CD14-positive monocyte (primary cell): ENCODE measurements at regions not wholly inside any gene's neighbourhood (a gene's known extent, or its start where the extent isn't known, plus 50 kb on each side); places are given as distances from the start of the nearest gene placed in this dataset.

ENCODE experiments used
- DNase-seq, 3 donors: peaks; one replicate each; pipeline ENCODE4 v3.0.0-alpha.2; 2011 to 2022
- H2AFZ ChIP-seq: 2 replicates; pipeline ENCODE4 v1.6.0; 2012; ENCODE audit warnings: mild to moderate bottlenecking, low read depth, low read length, inconsistent platforms; ENCODE audit not compliant: insufficient read depth, poor library complexity, severe bottlenecking
- H3K27ac ChIP-seq, 2 donors: 1 replicate in 1 of 2; 2 replicates in 1 of 2; pipeline ENCODE4 v1.5.1; 2012 to 2013; ENCODE audit warnings: low read length in 2 of 2, control low read depth in 1 of 2, inconsistent platforms in 1 of 2, low read depth in 1 of 2, mild to moderate bottlenecking in 1 of 2
- H3K27me3 ChIP-seq, 2 donors: one replicate each; pipeline versions ENCODE4 v1.6.0 to v1.6.1; 2011 to 2013; ENCODE audit warnings: low read length in 2 of 2; ENCODE audit not compliant: control insufficient read depth in 2 of 2, insufficient read depth in 2 of 2
- H3K36me3 ChIP-seq, 2 donors: replicated peaks in 1 of 2; 1 replicate in 1 of 2; 2 replicates in 1 of 2; pipeline versions ENCODE4 v1.5.1 to v1.6.1; 2012 to 2013; ENCODE audit warnings: low read length in 2 of 2, control low read depth in 1 of 2, inconsistent platforms in 1 of 2, mild to moderate bottlenecking in 1 of 2; ENCODE audit not compliant: insufficient read depth in 2 of 2, control insufficient read depth in 1 of 2
- H3K4me1 ChIP-seq, 2 donors: 1 replicate in 1 of 2; 2 replicates in 1 of 2; pipeline versions ENCODE4 v1.5.1 to v1.6.1; 2012 to 2013; ENCODE audit warnings: low read length in 2 of 2, control low read depth in 1 of 2, inconsistent platforms in 1 of 2, mild to moderate bottlenecking in 1 of 2, moderate library complexity in 1 of 2; ENCODE audit not compliant: insufficient read depth in 2 of 2, control insufficient read depth in 1 of 2
- H3K4me2 ChIP-seq: replicated peaks from 2 replicates; pipeline ENCODE3; 2012; ENCODE audit warnings: low read length, moderate library complexity, mild to moderate bottlenecking; ENCODE audit not compliant: poor library complexity, severe bottlenecking; ENCODE audit errors: extremely low read depth
- H3K4me3 ChIP-seq, 3 experiments: fragments of 200-600 bp in 1 of 3; sonication (generic) in 1 of 3; replicated peaks in 1 of 3; 1 replicate in 2 of 3; 2 replicates in 1 of 3; pipeline ENCODE4 v1.5.1; 2011 to 2013; ENCODE audit warnings: low read length in 3 of 3, mild to moderate bottlenecking in 3 of 3, control low read depth in 2 of 3, low read depth in 2 of 3, inconsistent platforms in 1 of 3, moderate library complexity in 1 of 3
- H3K79me2 ChIP-seq: 2 replicates; pipeline ENCODE4 v1.6.0; 2012; ENCODE audit warnings: mild to moderate bottlenecking, control low read depth, inconsistent platforms, low read length, moderate library complexity; ENCODE audit not compliant: insufficient read depth
- H3K9ac ChIP-seq: 2 replicates; pipeline ENCODE4 v1.6.0; 2017; ENCODE audit warnings: low read length, mild to moderate bottlenecking; ENCODE audit not compliant: insufficient read depth, poor library complexity, severe bottlenecking
- H3K9me3 ChIP-seq, 2 donors: replicated peaks in 1 of 2; 1 replicate in 1 of 2; 2 replicates in 1 of 2; pipeline versions ENCODE4 v1.5.1 to v1.6.1; 2012 to 2013; ENCODE audit warnings: low read length in 2 of 2, control low read depth in 1 of 2; ENCODE audit not compliant: control insufficient read depth in 1 of 2, insufficient read depth in 1 of 2
- H4K20me1 ChIP-seq: 2 replicates; pipeline ENCODE4 v1.6.0; 2012; ENCODE audit warnings: mild to moderate bottlenecking, low read length, control low read depth, moderate library complexity; ENCODE audit not compliant: insufficient read depth
- H3K27ac Mint-ChIP-seq, 7 donors: one replicate each; pipeline ENCODE4 v1.8.0; 2020; ENCODE audit warnings: mild to moderate bottlenecking in 7 of 7, mixed read lengths in 7 of 7, moderate library complexity in 6 of 7, inconsistent platforms in 2 of 7
- H3K27me3 Mint-ChIP-seq, 3 donors: one replicate each; pipeline ENCODE4 v1.8.0; 2021 to 2022; ENCODE audit warnings: low read depth in 3 of 3, mild to moderate bottlenecking in 3 of 3, mixed read lengths in 3 of 3, moderate library complexity in 3 of 3, inconsistent platforms in 1 of 3
- H3K36me3 Mint-ChIP-seq, 2 donors: one replicate each; pipeline ENCODE4 v1.8.0; 2020; ENCODE audit warnings: mixed read lengths in 2 of 2, inconsistent platforms in 1 of 2, mild to moderate bottlenecking in 1 of 2
- H3K4me1 Mint-ChIP-seq: one replicate; pipeline ENCODE4 v1.8.0; 2020; ENCODE audit warnings: mild to moderate bottlenecking, mixed read lengths
- H3K4me3 Mint-ChIP-seq, 2 donors: one replicate each; pipeline ENCODE4 v1.8.0; 2020; ENCODE audit warnings: mild to moderate bottlenecking in 2 of 2, mixed read lengths in 2 of 2, moderate library complexity in 1 of 2
- H3K9me3 Mint-ChIP-seq, 7 donors: one replicate each; pipeline ENCODE4 v1.8.0; 2020 to 2022; ENCODE audit warnings: mixed read lengths in 7 of 7, mild to moderate bottlenecking in 6 of 7, moderate library complexity in 6 of 7, inconsistent platforms in 2 of 7
- intact Hi-C, 2 donors: fragments of 100-400 bp; cut with micrococcal nuclease; formaldehyde crosslinking; loops; one replicate each; pipeline versions ENCODE4 v1.15.0 to v1.15.1; 2023
- TF ChIP-seq, protein P1 (sequence below): fragments of 200-600 bp; IDR thresholded peaks from one replicate; pipeline ENCODE4 v1.8.0; 2022; ENCODE audit warnings: antibody characterized with exemption, mild to moderate bottlenecking

DNA sequence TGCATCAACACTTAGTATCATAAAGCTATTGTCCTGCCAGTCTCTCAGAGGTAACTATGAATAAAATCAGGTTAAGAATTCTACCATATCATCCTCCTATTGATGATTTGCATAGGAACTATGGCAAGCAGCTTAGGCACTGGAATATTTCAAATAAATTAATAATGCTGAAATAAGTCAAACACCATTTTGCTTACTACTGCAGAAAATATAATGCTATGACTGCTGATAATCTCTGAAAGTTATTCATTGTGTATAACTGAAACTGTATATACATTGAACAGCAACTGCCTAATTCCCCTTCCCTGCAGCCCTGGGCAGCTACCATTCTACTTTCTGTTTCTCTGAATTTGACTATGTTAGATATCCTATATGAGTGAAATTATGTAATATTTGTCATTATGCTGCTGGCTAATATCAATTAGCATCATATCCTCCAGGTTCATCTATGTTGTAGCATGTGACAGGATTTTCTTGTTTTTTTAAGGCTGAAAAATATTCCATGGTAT is 318.8 kb upstream of the SGCG start:
- no peaks in the 10 kb centered on the region for H3K36me3 ChIP-seq
- no peak overlapping the region for H3K4me3 ChIP-seq
- Mint-ChIP-seq H3K27me3 (peaks cover 0 to 2% (median 0%) of the 10 kb centered on the region in 3 donors), H3K9me3 (peaks cover 2 to 26% (median 13%) of the 10 kb centered on the region in 7 donors), H3K36me3 (no peaks in the 10 kb centered on the region), H3K27ac (no peak overlapping the region), H3K4me1 (no peaks in the 10 kb centered on the region), H3K4me3 (no peak overlapping the region)
- peaks cover 0 to 9% of the 10 kb centered on the region in 2 donors for H3K9me3 ChIP-seq
- H3K4me1 ChIP-seq = no peaks in the 10 kb centered on the region
- H4K20me1 ChIP-seq = no peaks in the 10 kb centered on the region
- no peaks in the 10 kb centered on the region for H3K79me2 ChIP-seq
- H3K4me2 ChIP-seq = no peak overlapping the region
- intact Hi-C loops = no loop called here
- no peak for DNase-seq
- H3K9ac ChIP-seq = no peak overlapping the region
- TF ChIP-seq, protein P1, sequence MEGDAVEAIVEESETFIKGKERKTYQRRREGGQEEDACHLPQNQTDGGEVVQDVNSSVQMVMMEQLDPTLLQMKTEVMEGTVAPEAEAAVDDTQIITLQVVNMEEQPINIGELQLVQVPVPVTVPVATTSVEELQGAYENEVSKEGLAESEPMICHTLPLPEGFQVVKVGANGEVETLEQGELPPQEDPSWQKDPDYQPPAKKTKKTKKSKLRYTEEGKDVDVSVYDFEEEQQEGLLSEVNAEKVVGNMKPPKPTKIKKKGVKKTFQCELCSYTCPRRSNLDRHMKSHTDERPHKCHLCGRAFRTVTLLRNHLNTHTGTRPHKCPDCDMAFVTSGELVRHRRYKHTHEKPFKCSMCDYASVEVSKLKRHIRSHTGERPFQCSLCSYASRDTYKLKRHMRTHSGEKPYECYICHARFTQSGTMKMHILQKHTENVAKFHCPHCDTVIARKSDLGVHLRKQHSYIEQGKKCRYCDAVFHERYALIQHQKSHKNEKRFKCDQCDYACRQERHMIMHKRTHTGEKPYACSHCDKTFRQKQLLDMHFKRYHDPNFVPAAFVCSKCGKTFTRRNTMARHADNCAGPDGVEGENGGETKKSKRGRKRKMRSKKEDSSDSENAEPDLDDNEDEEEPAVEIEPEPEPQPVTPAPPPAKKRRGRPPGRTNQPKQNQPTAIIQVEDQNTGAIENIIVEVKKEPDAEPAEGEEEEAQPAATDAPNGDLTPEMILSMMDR = no peak
- no peaks in the 10 kb centered on the region for H3K27me3 ChIP-seq
- no peak overlapping the region for H3K27ac ChIP-seq
- no peak overlapping the region for H2AFZ ChIP-seq

DNA sequence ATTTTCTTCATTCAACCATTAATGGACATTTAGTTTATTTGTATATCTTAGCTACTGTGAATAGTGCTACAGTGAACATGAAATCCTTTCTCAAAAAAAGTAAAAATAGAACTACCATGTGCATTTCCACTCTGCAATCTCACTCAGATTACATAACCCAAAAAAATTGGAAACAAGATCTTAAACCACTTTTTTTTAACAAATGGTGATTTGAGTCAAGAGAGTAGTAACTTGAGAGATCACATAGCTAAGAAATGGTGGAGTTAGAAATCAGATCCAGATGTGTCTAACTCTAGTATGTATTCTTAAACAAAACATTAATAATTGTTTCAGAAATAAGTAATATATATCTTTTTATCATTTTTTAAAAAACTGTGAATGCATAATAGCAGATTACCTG is 318.3 kb upstream of the SGCG start:
- Histone ChIP-seq H4K20me1 (no peaks in the 10 kb centered on the region), H3K36me3 (no peaks in the 10 kb centered on the region), H3K9ac (no peak overlapping the region), H3K79me2 (no peaks in the 10 kb centered on the region), H3K9me3 (peaks cover 0 to 8% of the 10 kb centered on the region in 2 donors), H3K27ac (no peak overlapping the region), H3K27me3 (no peaks in the 10 kb centered on the region), H3K4me1 (no peaks in the 10 kb centered on the region), H3K4me3 (no peak overlapping the region), H3K4me2 (no peak overlapping the region), H2AFZ (no peak overlapping the region)
- Mint-ChIP-seq H3K27me3 (peaks cover 0 to 2% (median 0%) of the 10 kb centered on the region in 3 donors), H3K27ac (no peak overlapping the region), H3K4me3 (no peak overlapping the region), H3K4me1 (no peaks in the 10 kb centered on the region), H3K36me3 (no peaks in the 10 kb centered on the region), H3K9me3 (peaks cover 0 to 26% (median 11%) of the 10 kb centered on the region in 7 donors)
- no peak for DNase-seq
- TF ChIP-seq, protein P1 = no peak
- intact Hi-C loops = no loop called here
